HL-60 (cell line): ENCODE measurements at regions not wholly inside any gene's neighbourhood (a gene's known extent, or its start where the extent isn't known, plus 50 kb on each side); places are given as distances from the start of the nearest gene placed in this dataset.

ENCODE experiments used
- DNase-seq, 2 experiments: peaks; one replicate each; pipeline ENCODE4 v3.0.0-alpha.2; 2010 to 2020; ENCODE audit warnings: low read depth in 1 of 2, low spot score in 1 of 2
- H3K27ac ChIP-seq: fragments of 250-450 bp; sonication (Bioruptor Pico); replicated peaks from 2 replicates; pipeline ENCODE4 v1.5.1; 2020; ENCODE audit warnings: mild to moderate bottlenecking, moderate library complexity
- H3K27me3 ChIP-seq: fragments of 250-450 bp; sonication (Bioruptor Pico); 2 replicates; pipeline ENCODE4 v1.5.1; 2021; ENCODE audit warnings: mild to moderate bottlenecking, moderate library complexity; ENCODE audit not compliant: insufficient read depth, poor library complexity, severe bottlenecking
- H3K4me3 ChIP-seq: replicated peaks from 2 replicates; pipeline ENCODE4 v1.5.1; 2011; ENCODE audit warnings: mild to moderate bottlenecking, control low read depth, low read length; ENCODE audit not compliant: insufficient read depth
- GABPA ChIP-seq: IDR thresholded peaks from 2 replicates; pipeline ENCODE4 v1.6.1; 2012; ENCODE audit warnings: low read depth
- POLR2AphosphoS5 ChIP-seq: IDR thresholded peaks from 2 replicates; pipeline ENCODE4 v1.6.1; 2012; ENCODE audit warnings: low read depth
- SPI1 ChIP-seq: IDR thresholded peaks from 2 replicates; pipeline ENCODE4 v1.6.1; 2012; ENCODE audit warnings: low read depth, mild to moderate bottlenecking, borderline replicate concordance
- TF ChIP-seq, protein P1 (sequence below): IDR thresholded peaks from 2 replicates; pipeline ENCODE4 v1.6.1; 2012; ENCODE audit warnings: low read depth; ENCODE audit not compliant: insufficient replicate concordance
- TF ChIP-seq, protein P2 (sequence below): IDR thresholded peaks from one replicate; pipeline ENCODE4 v1.5.1; 2011; ENCODE audit warnings: low read length, control low read depth, inconsistent platforms; ENCODE audit not compliant: insufficient read depth

DNA sequence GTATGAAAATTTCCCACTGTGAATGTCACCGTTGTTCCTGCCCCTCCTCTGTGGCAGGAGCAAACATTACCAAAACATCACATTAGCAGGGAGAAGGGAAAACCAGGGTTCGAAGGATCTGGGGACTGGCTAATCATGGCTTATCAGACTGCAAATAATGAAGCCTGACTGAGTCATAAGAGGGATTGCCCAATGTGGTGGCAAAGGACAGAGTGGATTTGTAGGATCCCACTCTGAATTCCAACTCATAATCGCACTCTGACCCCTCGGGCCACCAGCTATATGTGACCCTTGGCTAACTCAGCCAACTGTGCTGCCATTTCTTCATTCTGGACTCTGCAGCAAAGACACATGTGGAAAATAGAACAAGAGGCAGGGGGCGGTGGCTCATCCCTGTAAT, 347.3 kb upstream of the AUTS2 start:
- no peak for DNase-seq

DNA sequence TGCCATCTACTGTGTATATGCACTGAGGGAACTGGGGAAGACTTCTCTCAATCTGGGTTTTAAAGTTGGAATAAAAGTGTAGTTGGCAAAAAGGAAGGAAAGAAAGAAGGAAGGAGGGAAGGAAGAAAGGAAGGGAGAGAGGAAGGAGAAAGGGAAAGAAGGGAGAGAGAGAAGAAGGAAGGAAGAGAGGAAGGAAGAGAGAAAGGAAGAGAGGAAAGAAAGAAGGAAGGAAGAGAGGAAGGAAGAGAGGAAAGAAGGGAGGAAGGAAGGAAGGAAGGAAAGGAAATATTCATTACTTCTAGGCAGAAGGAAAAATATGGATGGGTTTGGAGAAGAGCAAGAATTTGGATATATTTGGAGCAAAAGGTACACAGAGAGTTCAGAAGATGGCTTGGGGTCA, 343.6 kb upstream of the AUTS2 start:
- no peak for DNase-seq
- TF ChIP-seq GABPA, result no peak
- TF ChIP-seq, protein P1, sequence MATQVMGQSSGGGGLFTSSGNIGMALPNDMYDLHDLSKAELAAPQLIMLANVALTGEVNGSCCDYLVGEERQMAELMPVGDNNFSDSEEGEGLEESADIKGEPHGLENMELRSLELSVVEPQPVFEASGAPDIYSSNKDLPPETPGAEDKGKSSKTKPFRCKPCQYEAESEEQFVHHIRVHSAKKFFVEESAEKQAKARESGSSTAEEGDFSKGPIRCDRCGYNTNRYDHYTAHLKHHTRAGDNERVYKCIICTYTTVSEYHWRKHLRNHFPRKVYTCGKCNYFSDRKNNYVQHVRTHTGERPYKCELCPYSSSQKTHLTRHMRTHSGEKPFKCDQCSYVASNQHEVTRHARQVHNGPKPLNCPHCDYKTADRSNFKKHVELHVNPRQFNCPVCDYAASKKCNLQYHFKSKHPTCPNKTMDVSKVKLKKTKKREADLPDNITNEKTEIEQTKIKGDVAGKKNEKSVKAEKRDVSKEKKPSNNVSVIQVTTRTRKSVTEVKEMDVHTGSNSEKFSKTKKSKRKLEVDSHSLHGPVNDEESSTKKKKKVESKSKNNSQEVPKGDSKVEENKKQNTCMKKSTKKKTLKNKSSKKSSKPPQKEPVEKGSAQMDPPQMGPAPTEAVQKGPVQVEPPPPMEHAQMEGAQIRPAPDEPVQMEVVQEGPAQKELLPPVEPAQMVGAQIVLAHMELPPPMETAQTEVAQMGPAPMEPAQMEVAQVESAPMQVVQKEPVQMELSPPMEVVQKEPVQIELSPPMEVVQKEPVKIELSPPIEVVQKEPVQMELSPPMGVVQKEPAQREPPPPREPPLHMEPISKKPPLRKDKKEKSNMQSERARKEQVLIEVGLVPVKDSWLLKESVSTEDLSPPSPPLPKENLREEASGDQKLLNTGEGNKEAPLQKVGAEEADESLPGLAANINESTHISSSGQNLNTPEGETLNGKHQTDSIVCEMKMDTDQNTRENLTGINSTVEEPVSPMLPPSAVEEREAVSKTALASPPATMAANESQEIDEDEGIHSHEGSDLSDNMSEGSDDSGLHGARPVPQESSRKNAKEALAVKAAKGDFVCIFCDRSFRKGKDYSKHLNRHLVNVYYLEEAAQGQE, result no peak
- TF ChIP-seq, protein P2, sequence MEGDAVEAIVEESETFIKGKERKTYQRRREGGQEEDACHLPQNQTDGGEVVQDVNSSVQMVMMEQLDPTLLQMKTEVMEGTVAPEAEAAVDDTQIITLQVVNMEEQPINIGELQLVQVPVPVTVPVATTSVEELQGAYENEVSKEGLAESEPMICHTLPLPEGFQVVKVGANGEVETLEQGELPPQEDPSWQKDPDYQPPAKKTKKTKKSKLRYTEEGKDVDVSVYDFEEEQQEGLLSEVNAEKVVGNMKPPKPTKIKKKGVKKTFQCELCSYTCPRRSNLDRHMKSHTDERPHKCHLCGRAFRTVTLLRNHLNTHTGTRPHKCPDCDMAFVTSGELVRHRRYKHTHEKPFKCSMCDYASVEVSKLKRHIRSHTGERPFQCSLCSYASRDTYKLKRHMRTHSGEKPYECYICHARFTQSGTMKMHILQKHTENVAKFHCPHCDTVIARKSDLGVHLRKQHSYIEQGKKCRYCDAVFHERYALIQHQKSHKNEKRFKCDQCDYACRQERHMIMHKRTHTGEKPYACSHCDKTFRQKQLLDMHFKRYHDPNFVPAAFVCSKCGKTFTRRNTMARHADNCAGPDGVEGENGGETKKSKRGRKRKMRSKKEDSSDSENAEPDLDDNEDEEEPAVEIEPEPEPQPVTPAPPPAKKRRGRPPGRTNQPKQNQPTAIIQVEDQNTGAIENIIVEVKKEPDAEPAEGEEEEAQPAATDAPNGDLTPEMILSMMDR, result no peak
- TF ChIP-seq SPI1, result no peak
- no peak for TF ChIP-seq POLR2AphosphoS5
- no peaks in the 10 kb centered on the region for H3K27me3 ChIP-seq
- H3K27ac ChIP-seq, result no peak overlapping the region
- H3K4me3 ChIP-seq, result no peak overlapping the region

More for the DNA sequence above, 347.3 kb upstream of the AUTS2 start:
- TF ChIP-seq POLR2AphosphoS5 (no peak), SPI1 (no peak), GABPA (no peak)
- TF ChIP-seq, protein P2, result no peak
- TF ChIP-seq, protein P1, result no peak
- H3K27me3 ChIP-seq, result no peaks in the 10 kb centered on the region
- no peak overlapping the region for H3K27ac ChIP-seq
- H3K4me3 ChIP-seq, result no peak overlapping the region

DNA sequence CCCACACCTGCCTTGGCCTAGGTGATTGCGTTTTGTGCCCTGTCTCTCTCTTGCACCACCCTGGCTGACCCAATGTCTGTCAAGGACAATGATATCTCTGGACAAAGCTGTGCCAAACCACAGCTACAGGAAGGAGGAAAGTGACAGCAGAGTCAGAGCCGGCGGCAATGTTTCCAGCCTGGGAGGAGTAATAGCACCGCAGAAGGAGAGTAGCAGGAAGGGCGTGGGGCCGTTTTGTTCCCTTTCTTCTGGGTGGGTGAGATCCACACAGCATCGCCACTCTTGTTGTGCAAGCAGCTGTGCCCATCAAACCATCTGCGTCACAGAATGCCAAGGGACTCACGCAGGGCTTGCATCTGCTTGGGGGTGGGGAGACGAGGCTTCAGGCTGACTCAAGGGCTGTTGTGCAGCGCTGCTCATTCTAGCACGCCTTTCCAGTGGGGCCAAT, 341.6 kb upstream of the AUTS2 start:
- no peak for TF ChIP-seq POLR2AphosphoS5
- TF ChIP-seq, protein P1, result no peak
- TF ChIP-seq SPI1, result no peak
- no peak for TF ChIP-seq GABPA
- TF ChIP-seq, protein P2, result no peak
- DNase-seq, result no peak
- Histone ChIP-seq H3K27ac (no peak overlapping the region), H3K27me3 (no peaks in the 10 kb centered on the region), H3K4me3 (no peak overlapping the region)
